Skeletal muscle cell (primary cell): ENCODE measurements at regions not wholly inside any gene's neighbourhood (a gene's known extent, or its start where the extent isn't known, plus 50 kb on each side); places are given as distances from the start of the nearest gene placed in this dataset.
"Not testable (repeated sequence)": the region's sequence is repeated elsewhere in the genome, so short reads cannot be mapped to it uniquely, and the experiment has no call there.

Experiments used
- DNase-seq: peaks from one replicate; pipeline ENCODE4 v3.0.0-alpha.2; 2010; ENCODE audit warnings: low read depth
- H3K4me3 ChIP-seq: 2 replicates; pipeline ENCODE4 v1.5.1; 2011; ENCODE audit warnings: low read depth, mild to moderate bottlenecking, control low read depth, low read length, moderate library complexity

- DNase-seq = no peak
- no peak overlapping the region for H3K4me3 ChIP-seq
Measured at GRCh38 chr6:86016567-86016966, 373.9 kb upstream of the SYNCRIP start.

GRCh38 chr6:86016077-86016476, 373.4 kb upstream of the SYNCRIP start:
- H3K4me3 ChIP-seq = no peak overlapping the region
- DNase-seq = no peak

GRCh38 chr6:86012991-86013390, 370.3 kb upstream of the SYNCRIP start:
- not testable (repeated sequence) for H3K4me3 ChIP-seq, DNase-seq

GRCh38 chr6:86010915-86011786, 368.5 kb upstream of the SYNCRIP start:
- no peak for DNase-seq
- no peak overlapping the region for H3K4me3 ChIP-seq

- H3K4me3 ChIP-seq = no peak overlapping the region
- DNase-seq = no peak
Measured at GRCh38 chr6:85997206-85997605, 354.5 kb upstream of the SYNCRIP start.

GRCh38 chr6:85996034-85996375, 353.3 kb upstream of the SYNCRIP start:
- DNase-seq = no peak
- no peak overlapping the region for H3K4me3 ChIP-seq

GRCh38 chr6:85995339-85996033, 352.8 kb upstream of the SYNCRIP start:
- H3K4me3 ChIP-seq = no peak overlapping the region
- no peak for DNase-seq

GRCh38 chr6:85986681-85987080, 344.0 kb upstream of the SYNCRIP start:
- H3K4me3 ChIP-seq = no peak overlapping the region
- DNase-seq = no peak

GRCh38 chr6:85983032-85983659, 340.5 kb upstream of the SYNCRIP start:
- no peak overlapping the region for H3K4me3 ChIP-seq
- no peak for DNase-seq

- no peak for DNase-seq
- no peak overlapping the region for H3K4me3 ChIP-seq
Measured at GRCh38 chr6:85977661-85978060, 335.0 kb upstream of the SYNCRIP start.

GRCh38 chr6:85975957-85976356, 333.3 kb upstream of the SYNCRIP start:
- H3K4me3 ChIP-seq = no peak overlapping the region
- no peak for DNase-seq

- DNase-seq = no peak
- H3K4me3 ChIP-seq = no peak overlapping the region
Measured at GRCh38 chr6:85971238-85971637, 328.6 kb upstream of the SYNCRIP start.

- no peak overlapping the region for H3K4me3 ChIP-seq
- no peak for DNase-seq
Measured at GRCh38 chr6:85966828-85967227, 324.1 kb upstream of the SYNCRIP start.

GRCh38 chr6:85961746-85962145, 319.1 kb upstream of the SYNCRIP start:
- H3K4me3 ChIP-seq = no peak overlapping the region
- no peak for DNase-seq

- H3K4me3 ChIP-seq = no peak overlapping the region
- no peak for DNase-seq
Measured at GRCh38 chr6:85961125-85961524, 318.4 kb upstream of the SYNCRIP start.

- DNase-seq = no peak
- H3K4me3 ChIP-seq = no peak overlapping the region
Measured at GRCh38 chr6:85948481-85948880, 305.8 kb upstream of the SYNCRIP start.

GRCh38 chr6:85945459-85946185, 302.9 kb upstream of the SYNCRIP start:
- no peak for DNase-seq
- no peak overlapping the region for H3K4me3 ChIP-seq

GRCh38 chr6:85944776-85945175, 302.1 kb upstream of the SYNCRIP start:
- no peak overlapping the region for H3K4me3 ChIP-seq
- no peak for DNase-seq

- no peak for DNase-seq
- no peak overlapping the region for H3K4me3 ChIP-seq
Measured at GRCh38 chr6:85942844-85943243, 300.2 kb upstream of the SYNCRIP start.

- no peak overlapping the region for H3K4me3 ChIP-seq
- no peak for DNase-seq
Measured at GRCh38 chr6:85936916-85937315, 294.2 kb upstream of the SYNCRIP start.
